K562 (cell line): ENCODE measurements at regions not wholly inside any gene's neighbourhood (a gene's known extent, or its start where the extent isn't known, plus 50 kb on each side); places are given as distances from the start of the nearest gene placed in this dataset.

Source experiments
- ATAC-seq: fragments of 200-7000 bp; cut with Tn5 transposase; 3 replicates; pipeline ENCODE4 v1.9.1; 2020; ENCODE audit warnings: moderate library complexity
- BruUV-seq: library from RNA; stranded (reverse); fragments of 400-500 nt; replicated peaks from 2 replicates; lab custom pipeline; 2021; lab: Mats Ljungman, UMichigan
- CTCF ChIA-PET: fragments of 300-600 bp; formaldehyde crosslinking; extraction: SDS; loops from one replicate; lab custom pipeline; 2021; ENCODE audit warnings: low intra/inter-chr PET ratio; lab: Yijun Ruan, JAX
- POLR2A ChIA-PET: fragments of 300-600, 350-650 bp; sonication (Branson Sonifier 250); formaldehyde crosslinking; extraction: SDS; loops from one replicate; lab custom pipeline; 2021; ENCODE audit warnings: antibody characterized with exemption, inconsistent platforms; lab: Yijun Ruan, JAX
- DNase-seq, 4 experiments: peaks; one replicate each; pipeline versions ENCODE4 v3.0.0 to v3.0.0-alpha.2; 2011 to 2018; ENCODE audit warnings: low spot score in 3 of 4, mixed read lengths in 3 of 4; ENCODE audit errors: extremely low read depth in 1 of 4
- FAIRE-seq: peaks from 2 replicates; lab custom pipeline; 2011; peaks lifted over from hg19 to GRCh38; lab: Jason Lieb, UNC
- H2AFZ ChIP-seq: 2 replicates; pipeline ENCODE4 v1.6.0; 2011; ENCODE audit warnings: low read depth, low read length, control low read depth, inconsistent platforms
- H3K27ac ChIP-seq: fragments of 200-600 bp; 3 replicates; pipeline ENCODE4 v1.8.0; 2011; ENCODE audit warnings: low read depth, mild to moderate bottlenecking, control low read depth, inconsistent platforms, low read length, moderate library complexity, mixed read lengths; ENCODE audit errors: extremely low read depth
- H3K27me3 ChIP-seq, 2 experiments: fragments of 300-600 bp in 1 of 2; 2 replicates in 1 of 2; 3 replicates in 1 of 2; pipeline versions ENCODE4 v1.6.0 to v1.8.0; 2011; ENCODE audit warnings: inconsistent platforms in 2 of 2, low read length in 2 of 2, mild to moderate bottlenecking in 1 of 2, mixed read lengths in 1 of 2, moderate library complexity in 1 of 2; ENCODE audit not compliant: control insufficient read depth in 2 of 2, insufficient read depth in 2 of 2
- H3K36me3 ChIP-seq: fragments of 300-600 bp; 3 replicates; pipeline ENCODE4 v1.8.0; 2011; ENCODE audit warnings: mild to moderate bottlenecking, low read length, inconsistent platforms; ENCODE audit not compliant: control insufficient read depth, insufficient read depth
- H3K4me1 ChIP-seq, 2 experiments: fragments of 200-600 bp in 1 of 2; replicated peaks in 1 of 2; 2 replicates in 1 of 2; 3 replicates in 1 of 2; pipeline versions ENCODE4 v1.5.1 to v1.8.0; 2011; ENCODE audit warnings: inconsistent platforms in 2 of 2, low read length in 2 of 2, mild to moderate bottlenecking in 1 of 2, mixed read lengths in 1 of 2, moderate library complexity in 1 of 2; ENCODE audit not compliant: control insufficient read depth in 2 of 2, insufficient read depth in 2 of 2
- H3K4me2 ChIP-seq: 2 replicates; pipeline ENCODE4 v1.6.1; 2011; ENCODE audit warnings: low read length, control low read depth, inconsistent platforms, mixed read lengths; ENCODE audit not compliant: insufficient read depth
- H3K4me3 ChIP-seq: fragments of 200-600 bp; sonication (generic), shearing (Covaris generic); 2 replicates; pipeline ENCODE4 v1.5.1; 2016; ENCODE audit warnings: control low read depth, inconsistent platforms
- H3K79me2 ChIP-seq: fragments of 200-600 bp; 3 replicates; pipeline ENCODE4 v1.8.0; 2011; ENCODE audit warnings: low read length, inconsistent platforms; ENCODE audit not compliant: control insufficient read depth, insufficient read depth
- H3K9ac ChIP-seq, 2 experiments: 2 replicates each; pipeline versions ENCODE4 v1.6.0 to v1.6.1; 2011; ENCODE audit warnings: low read depth in 2 of 2, low read length in 2 of 2, control low read depth in 1 of 2, inconsistent platforms in 1 of 2, mild to moderate bottlenecking in 1 of 2, mixed read lengths in 1 of 2; ENCODE audit not compliant: insufficient read depth in 1 of 2
- H3K9me1 ChIP-seq: one replicate; pipeline ENCODE4 v1.6.0; 2011; ENCODE audit warnings: inconsistent platforms, mild to moderate bottlenecking, low read length, moderate library complexity; ENCODE audit not compliant: control insufficient read depth, insufficient read depth
- H3K9me3 ChIP-seq: replicated peaks from 2 replicates; pipeline ENCODE4 v1.5.1; 2011; ENCODE audit warnings: low read depth, low read length, inconsistent platforms; ENCODE audit not compliant: control insufficient read depth, insufficient read depth
- H4K20me1 ChIP-seq: replicated peaks from 2 replicates; pipeline ENCODE4 v1.6.1; 2011; ENCODE audit warnings: low read length, inconsistent platforms, mixed read lengths; ENCODE audit not compliant: control insufficient read depth, insufficient read depth
- CEBPB ChIP-seq: fragments of 450-650 bp; IDR thresholded peaks from 2 replicates; pipeline ENCODE4 v1.6.1; 2016; ENCODE audit warnings: missing genetic modification characterization, missing compliant biosample characterization
- CEBPG ChIP-seq, 3 experiments: fragments of 200-800 bp in 1 of 3; sonication (Bioruptor generic) in 1 of 3; sonication (generic) in 1 of 3; formaldehyde crosslinking in 1 of 3; IDR thresholded peaks in 2 of 3; conservative IDR thresholded peaks in 1 of 3; 2 replicates each; pipeline versions ENCODE4 v1.6.1 to v1.8.0; 2016 to 2022; ENCODE audit warnings: missing compliant biosample characterization in 2 of 3, missing genetic modification characterization in 2 of 3, mild to moderate bottlenecking in 1 of 3, missing genetic modification reagents in 1 of 3
- RFX1 ChIP-seq: fragments of 450-650 bp; IDR thresholded peaks from 2 replicates; pipeline ENCODE4 v1.6.1; 2016; ENCODE audit warnings: mild to moderate bottlenecking, moderate library complexity
- THRAP3 ChIP-seq: fragments of 450-650 bp; IDR thresholded peaks from 2 replicates; pipeline ENCODE4 v1.6.1; 2016; ENCODE audit warnings: mild to moderate bottlenecking, inconsistent platforms, borderline replicate concordance
- UBTF ChIP-seq, 2 experiments: IDR thresholded peaks; 2 replicates each; pipeline ENCODE4 v1.6.1; 2012; ENCODE audit warnings: improper control_type of control experiment in 2 of 2, low read depth in 2 of 2, low read length in 2 of 2, borderline replicate concordance in 1 of 2
- WGBS: fragments of 100-300 bp; shearing (Covaris generic); methylation state at CpG from one replicate; pipeline ENCODE4 v1.1.6; 2016; ENCODE audit warnings: low coverage, mixed read lengths; ENCODE audit not compliant: insufficient coverage; ENCODE audit errors: missing lambda C conversion rate; 5-methylcytosine and 5-hydroxymethylcytosine counted together
- in situ Hi-C: fragments of 300-500 bp; cut with MboI; formaldehyde crosslinking; loops from 4 replicates; pipeline ENCODE4 v1.15.0; 2018; ENCODE audit warnings: inconsistent platforms, mixed read lengths
- intact Hi-C: fragments of 100-400 bp; cut with micrococcal nuclease; formaldehyde crosslinking; loops from 2 replicates; pipeline ENCODE4 v1.14.2; 2022

GRCh38 chr1:229905652-229906051, 161.4 kb upstream of the GALNT2 start:
- Histone ChIP-seq H3K9me3 (no peaks in the 10 kb centered on the region), H4K20me1 (no peaks in the 10 kb centered on the region), H3K27me3 (peaks cover 0 to 10% of the 10 kb centered on the region in 2 experiments; a peak in 2 of 5 replicates), H3K36me3 (no peaks in the 10 kb centered on the region), H3K4me2 (no peak overlapping the region), H3K4me3 (no peak overlapping the region), H3K9me1 (no peaks in the 10 kb centered on the region), H3K79me2 (no peaks in the 10 kb centered on the region), H3K9ac (no peak overlapping the region), H3K4me1 (no peaks in the 10 kb centered on the region), H3K27ac (no peak overlapping the region), H2AFZ (no peak overlapping the region)
- ATAC-seq (no peak), FAIRE-seq (no peak), DNase-seq (no peak)
- 6% methylated on average over 1 of the region's 1 CpG for WGBS
- intact Hi-C loops (no loop called here), in situ Hi-C loops (no loop called here)
- CTCF ChIA-PET, result no interaction called here
- POLR2A ChIA-PET, result no interaction called here
- BruUV-seq, result no TSS peak
- peak; percentile 33; the same call in 1 of the 2 replicates for TF ChIP-seq CEBPB
- no peak for TF ChIP-seq UBTF (IDR thresholded peaks at IDR 0.05; ENCODE audit: borderline replicate concordance in 1 of 2, low read depth in 2 of 2, low read length in 2 of 2)
- TF ChIP-seq RFX1, result no peak
- TF ChIP-seq CEBPG (CRISPR knock-in tag; IDR thresholded peaks at IDR 0.05), result no peak
- TF ChIP-seq CEBPG (tag; conservative IDR thresholded peaks at IDR 0.05 in 1 of 2, IDR thresholded peaks at IDR 0.05 in 1 of 2), result 0 out of 4 replicates have a peak, but pooled peaks of 1 of the 2 experiments have one; percentile 16
- no peak for TF ChIP-seq THRAP3
